ENCODE measurements at regions not wholly inside any gene's neighbourhood (a gene's known extent, or its start where the extent isn't known, plus 50 kb on each side); places are given as distances from the start of the nearest gene placed in this dataset.

DNA sequence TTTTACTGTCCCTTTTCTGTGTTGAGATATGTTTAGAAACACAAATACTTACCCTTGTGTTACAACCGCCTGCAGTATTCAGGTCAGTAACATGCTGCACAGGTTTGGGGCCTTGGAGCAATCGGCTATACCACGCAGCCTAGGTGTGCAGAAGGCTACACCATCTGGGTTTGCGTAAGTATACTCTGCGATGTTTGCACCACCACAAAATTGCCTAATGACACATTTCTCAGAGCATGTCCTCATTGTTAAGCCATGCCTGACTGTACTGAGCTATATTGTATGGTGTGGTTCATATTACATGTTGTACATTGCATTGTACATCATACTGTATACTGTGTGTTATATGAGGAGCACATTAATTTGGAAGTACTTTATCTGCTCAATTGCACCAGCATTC is 247.4 kb downstream of the RHOU start:
- intact Hi-C loops (cut with DNase I; ENCODE audit: low total_unique reads), result no loop called here
- TF ChIP-seq POLR2A (IDR thresholded peaks at IDR 0.05), result no peak
- TF ChIP-seq, protein P1, sequence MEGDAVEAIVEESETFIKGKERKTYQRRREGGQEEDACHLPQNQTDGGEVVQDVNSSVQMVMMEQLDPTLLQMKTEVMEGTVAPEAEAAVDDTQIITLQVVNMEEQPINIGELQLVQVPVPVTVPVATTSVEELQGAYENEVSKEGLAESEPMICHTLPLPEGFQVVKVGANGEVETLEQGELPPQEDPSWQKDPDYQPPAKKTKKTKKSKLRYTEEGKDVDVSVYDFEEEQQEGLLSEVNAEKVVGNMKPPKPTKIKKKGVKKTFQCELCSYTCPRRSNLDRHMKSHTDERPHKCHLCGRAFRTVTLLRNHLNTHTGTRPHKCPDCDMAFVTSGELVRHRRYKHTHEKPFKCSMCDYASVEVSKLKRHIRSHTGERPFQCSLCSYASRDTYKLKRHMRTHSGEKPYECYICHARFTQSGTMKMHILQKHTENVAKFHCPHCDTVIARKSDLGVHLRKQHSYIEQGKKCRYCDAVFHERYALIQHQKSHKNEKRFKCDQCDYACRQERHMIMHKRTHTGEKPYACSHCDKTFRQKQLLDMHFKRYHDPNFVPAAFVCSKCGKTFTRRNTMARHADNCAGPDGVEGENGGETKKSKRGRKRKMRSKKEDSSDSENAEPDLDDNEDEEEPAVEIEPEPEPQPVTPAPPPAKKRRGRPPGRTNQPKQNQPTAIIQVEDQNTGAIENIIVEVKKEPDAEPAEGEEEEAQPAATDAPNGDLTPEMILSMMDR (IDR thresholded peaks at IDR 0.05), result no peak
- no peak for TF ChIP-seq POLR2AphosphoS5 (IDR thresholded peaks at IDR 0.05)
- H3K4me1 ChIP-seq, result peaks cover 0 to 4% of the 10 kb centered on the region in 2 donors
- no peak overlapping the region for H3K27ac ChIP-seq
- DNase-seq (ENCODE audit: low spot score in 2 of 2), result no peak
- no peak overlapping the region for H3K4me3 ChIP-seq
- H3K27me3 ChIP-seq, result no peaks in the 10 kb centered on the region
- no peaks in the 10 kb centered on the region for H3K9me3 ChIP-seq
- no peaks in the 10 kb centered on the region for H3K36me3 ChIP-seq

DNA sequence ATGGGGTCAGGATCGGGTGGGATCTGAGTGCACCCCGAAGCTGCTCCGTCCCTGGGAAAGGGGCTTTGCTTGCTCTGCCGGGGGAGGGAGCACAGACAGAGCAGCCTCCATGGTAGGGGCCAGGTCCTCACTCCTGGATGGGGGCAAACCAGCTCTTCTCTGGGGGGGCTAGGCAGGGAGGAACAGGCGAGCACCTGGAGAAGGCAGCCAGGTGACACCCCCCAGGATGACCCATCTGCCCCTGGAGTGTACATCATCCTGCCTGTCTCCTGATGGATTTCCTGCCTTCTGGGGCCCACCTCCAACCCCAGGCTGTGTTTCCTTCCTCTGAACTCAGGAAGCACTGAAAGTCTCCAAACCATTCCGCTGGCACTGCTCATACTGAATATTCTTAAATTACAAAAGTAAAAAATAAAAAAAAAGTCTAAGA is 248.0 kb downstream of the RHOU start:
- Histone ChIP-seq H3K36me3 (no peaks in the 10 kb centered on the region), H3K4me1 (peaks cover 0 to under 1% of the 10 kb centered on the region in 2 donors), H3K4me3 (no peak overlapping the region), H3K27me3 (no peaks in the 10 kb centered on the region), H3K9me3 (no peaks in the 10 kb centered on the region), H3K27ac (peak overlapping the region in 1 of 2 donors; percentile 25)
- DNase-seq (ENCODE audit: low spot score in 2 of 2), result no peak
- TF ChIP-seq, protein P1 (IDR thresholded peaks at IDR 0.05), result no peak
- no peak for TF ChIP-seq POLR2A (IDR thresholded peaks at IDR 0.05)
- intact Hi-C loops (cut with DNase I; ENCODE audit: low total_unique reads), result no loop called here

DNA sequence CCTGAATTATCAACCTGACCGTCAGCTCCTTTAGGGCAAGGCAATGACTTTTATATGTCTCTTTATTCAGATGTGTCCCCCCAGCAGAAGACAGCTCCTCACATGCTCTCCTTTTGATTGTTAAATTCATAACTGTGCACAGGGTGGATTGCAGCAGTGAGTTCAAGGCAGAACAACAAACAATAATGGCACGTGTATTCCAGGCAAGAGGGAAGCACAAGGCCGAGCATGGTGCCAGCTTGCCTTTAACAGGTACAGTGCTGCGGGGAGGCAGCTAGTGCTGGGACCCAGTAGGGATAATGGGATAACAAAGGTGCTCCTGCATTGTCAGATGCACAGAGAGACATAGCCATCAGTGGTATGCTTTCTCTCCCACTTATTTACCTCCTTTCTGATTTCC is 248.4 kb downstream of the RHOU start:
- Histone ChIP-seq H3K27ac (no peak overlapping the region), H3K4me3 (no peak overlapping the region), H3K27me3 (no peaks in the 10 kb centered on the region), H3K9me3 (no peaks in the 10 kb centered on the region), H3K4me1 (no peaks in the 10 kb centered on the region), H3K36me3 (no peaks in the 10 kb centered on the region)
- intact Hi-C loops (cut with DNase I; ENCODE audit: low total_unique reads), result no loop called here
- TF ChIP-seq, protein P1 (IDR thresholded peaks at IDR 0.05), result no peak
- no peak for DNase-seq (ENCODE audit: low spot score in 2 of 2)

DNA sequence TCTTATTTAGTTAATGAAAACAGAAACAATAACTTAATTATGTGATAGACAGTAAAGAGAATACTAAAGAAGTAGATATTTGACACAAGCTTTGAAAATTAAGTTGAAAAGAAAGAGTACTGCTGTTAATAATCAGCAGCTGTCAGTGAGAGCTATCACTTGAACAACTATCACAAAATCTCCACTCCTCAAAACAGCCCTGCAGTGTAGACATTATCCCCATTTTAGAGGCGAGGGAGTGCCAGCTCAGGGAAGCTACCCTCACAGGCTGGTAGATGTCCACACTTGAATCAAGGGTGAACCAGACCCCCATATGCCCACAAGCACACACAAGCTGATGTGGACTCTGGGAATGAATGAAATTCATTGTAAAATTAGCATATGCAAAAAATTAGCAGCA is 248.8 kb downstream of the RHOU start:
- TF ChIP-seq POLR2AphosphoS5 (IDR thresholded peaks at IDR 0.05), result no peak
- TF ChIP-seq POLR2A (IDR thresholded peaks at IDR 0.05), result no peak
- TF ChIP-seq, protein P1 (IDR thresholded peaks at IDR 0.05), result no peak
- no peaks in the 10 kb centered on the region for H3K27me3 ChIP-seq
- no peaks in the 10 kb centered on the region for H3K36me3 ChIP-seq
- H3K4me3 ChIP-seq, result no peak overlapping the region
- H3K27ac ChIP-seq, result no peak overlapping the region
- no peaks in the 10 kb centered on the region for H3K9me3 ChIP-seq
- no peak for DNase-seq (ENCODE audit: low spot score in 2 of 2)
- intact Hi-C loops (cut with DNase I; ENCODE audit: low total_unique reads), result no loop called here
- H3K4me1 ChIP-seq, result no peaks in the 10 kb centered on the region

DNA sequence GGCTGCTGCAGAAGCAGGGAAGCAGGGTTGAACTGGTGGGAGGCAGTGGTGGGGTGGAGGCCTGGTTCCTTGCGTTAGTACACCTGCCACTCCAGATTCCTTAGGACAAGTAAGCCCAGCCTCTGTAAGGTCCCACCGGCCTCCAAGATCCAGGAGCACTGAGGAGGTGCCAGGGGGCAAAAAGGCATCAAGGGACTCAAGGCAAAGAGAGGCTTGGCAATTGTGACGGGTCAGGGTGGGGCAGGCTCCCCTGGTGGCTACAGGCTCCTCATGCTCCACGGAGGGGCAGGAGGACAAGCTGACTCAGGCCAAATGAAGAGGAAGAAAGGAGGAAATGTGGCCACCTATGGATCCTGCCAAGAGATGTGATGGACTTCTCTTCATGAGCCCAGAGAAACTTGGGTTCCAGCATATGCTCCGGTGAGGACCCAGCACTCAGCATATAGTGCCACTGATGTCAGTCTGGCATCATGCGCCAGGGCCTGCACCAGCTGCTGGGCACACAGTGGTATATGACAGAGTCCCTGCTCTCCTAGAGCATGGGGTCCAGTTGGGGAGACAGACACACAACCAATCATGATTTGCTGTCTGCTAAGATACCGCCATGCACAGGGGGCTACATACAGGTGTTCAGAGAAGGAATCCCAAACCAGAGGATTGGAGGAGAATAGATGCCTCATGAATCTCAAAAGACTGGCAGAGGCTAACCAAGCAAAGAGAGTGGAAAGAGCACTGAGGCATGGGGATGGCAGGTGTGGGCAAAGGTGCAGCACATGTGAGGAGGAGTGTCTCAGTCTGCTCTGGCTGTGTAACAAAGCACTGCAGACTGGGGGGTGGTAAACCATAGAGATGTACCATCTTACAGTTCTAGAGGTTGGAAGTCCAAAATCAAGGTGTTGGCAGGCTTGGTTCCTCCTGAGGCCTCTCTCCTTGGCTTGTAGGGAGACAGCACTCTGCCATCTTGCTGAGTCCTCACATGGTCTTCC is 249.7 kb downstream of the RHOU start:
- intact Hi-C loops (cut with DNase I; ENCODE audit: low total_unique reads), result no loop called here
- TF ChIP-seq POLR2AphosphoS5 (IDR thresholded peaks at IDR 0.05) (no peak), POLR2A (IDR thresholded peaks at IDR 0.05) (no peak)
- TF ChIP-seq, protein P1 (IDR thresholded peaks at IDR 0.05), result no peak
- Histone ChIP-seq H3K4me1 (no peaks in the 10 kb centered on the region), H3K9me3 (no peaks in the 10 kb centered on the region), H3K36me3 (no peaks in the 10 kb centered on the region), H3K4me3 (no peak overlapping the region), H3K27me3 (no peaks in the 10 kb centered on the region), H3K27ac (no peak overlapping the region)
- no peak for DNase-seq (ENCODE audit: low spot score in 2 of 2)

All from breast epithelium (tissue), 4 donors.